HCT116 (cell line): ENCODE measurements at regions not wholly inside any gene's neighbourhood (a gene's known extent, or its start where the extent isn't known, plus 50 kb on each side); places are given as distances from the start of the nearest gene placed in this dataset.

ENCODE experiments used
- ATAC-seq: fragments of 200-7000 bp; cut with Tn5 transposase; 2 replicates; pipeline ENCODE4 v1.9.1; 2020; ENCODE audit warnings: mild to moderate bottlenecking, moderate library complexity
- BruUV-seq: library from RNA; stranded (reverse); fragments of 400-500 nt; replicated peaks from 2 replicates; lab custom pipeline; 2021; lab: Mats Ljungman, UMichigan
- CTCF ChIA-PET: fragments of 300-600 bp; sonication (Branson Sonifier 250); formaldehyde crosslinking; loops from one replicate; lab custom pipeline; 2021; ENCODE audit warnings: antibody characterized with exemption; lab: Charles Lee
- POLR2A ChIA-PET: fragments of 300-600, 350-600 bp; sonication (Branson Sonifier 250); formaldehyde crosslinking; loops from one replicate; lab custom pipeline; 2021; ENCODE audit warnings: antibody characterized with exemption; lab: Charles Lee
- RAD21 ChIA-PET, 2 experiments: fragments of 300-600 bp; sonication (Branson Sonifier 250); formaldehyde crosslinking; loops; one replicate each; lab custom pipeline; 2023; ENCODE audit warnings: low total read pairs in 2 of 2; ENCODE audit not compliant: uncharacterized antibody in 2 of 2, unreplicated experiment in 2 of 2, low non-redundant PET in 1 of 2; lab: Charles Lee
- DNase-seq: peaks from one replicate; pipeline ENCODE4 v3.0.0-alpha.2; 2010; ENCODE audit warnings: low read depth, low spot score
- H2AFZ ChIP-seq: fragments of 200-600 bp; shearing (Covaris generic), sonication (generic); 2 replicates; pipeline ENCODE4 v1.6.1; 2017; ENCODE audit warnings: low read depth, mixed run types, mixed read lengths, antibody characterized with exemption, low read length; ENCODE audit not compliant: poor library complexity, severe bottlenecking
- H3K27ac ChIP-seq: 2 replicates; pipeline ENCODE4 v1.5.1; 2012; ENCODE audit warnings: low read depth, low read length
- H3K27me3 ChIP-seq: fragments of 200-600 bp; sonication (generic); 2 replicates; pipeline ENCODE4 v1.6.1; 2016; ENCODE audit warnings: mixed run types, low read length, mixed read lengths; ENCODE audit not compliant: insufficient read depth
- H3K36me3 ChIP-seq, 2 experiments: fragments of 200-500 bp in 1 of 2; fragments of 200-600 bp in 1 of 2; sonication (Bioruptor generic) in 1 of 2; sonication (generic) in 1 of 2; 2 replicates each; pipeline versions ENCODE4 v1.5.1 to v1.6.1; 2014 to 2016; ENCODE audit warnings: low read length in 2 of 2, inconsistent platforms in 1 of 2, mixed read lengths in 1 of 2, mixed run types in 1 of 2; ENCODE audit not compliant: insufficient read depth in 2 of 2, control insufficient read depth in 1 of 2
- H3K4me1 ChIP-seq, 2 experiments: fragments of 200-600 bp in 1 of 2; sonication (generic) in 1 of 2; 2 replicates each; pipeline versions ENCODE4 v1.5.1 to v1.6.1; 2012 to 2017; ENCODE audit warnings: low read length in 2 of 2, inconsistent platforms in 1 of 2, mild to moderate bottlenecking in 1 of 2, mixed read lengths in 1 of 2, mixed run types in 1 of 2, moderate library complexity in 1 of 2; ENCODE audit not compliant: insufficient read depth in 2 of 2, control insufficient read depth in 1 of 2
- H3K4me2 ChIP-seq: fragments of 200-600 bp; sonication (generic); 2 replicates; pipeline ENCODE4 v1.6.1; 2017; ENCODE audit warnings: mixed run types, low read length, mixed read lengths
- H3K4me3 ChIP-seq, 2 experiments: fragments of 200-600 bp in 1 of 2; sonication (generic) in 1 of 2; replicated peaks in 1 of 2; 2 replicates each; pipeline ENCODE4 v1.5.1; 2011 to 2016; ENCODE audit warnings: low read length in 2 of 2, control low read depth in 1 of 2, low read depth in 1 of 2, mild to moderate bottlenecking in 1 of 2, mixed read lengths in 1 of 2, mixed run types in 1 of 2
- H3K79me2 ChIP-seq: fragments of 200-600 bp; sonication (generic); 2 replicates; pipeline ENCODE4 v1.6.1; 2017; ENCODE audit warnings: mild to moderate bottlenecking, mixed run types, low read length, moderate library complexity, mixed read lengths; ENCODE audit not compliant: insufficient read depth
- H3K9ac ChIP-seq: fragments of 200-600 bp; sonication (generic); 2 replicates; pipeline ENCODE4 v1.6.1; 2016; ENCODE audit warnings: low read length, mixed read lengths
- H3K9me2 ChIP-seq: fragments of 200-600 bp; sonication (generic), shearing (Covaris generic); 2 replicates; pipeline ENCODE4 v1.6.1; 2017; ENCODE audit warnings: mixed run types, mild to moderate bottlenecking, moderate library complexity; ENCODE audit not compliant: insufficient read depth
- H3K9me3 ChIP-seq, 2 experiments: fragments of 200-500 bp in 1 of 2; fragments of 200-600 bp in 1 of 2; sonication (Bioruptor generic) in 1 of 2; sonication (generic) in 1 of 2; 2 replicates each; pipeline ENCODE4 v1.6.1; 2014 to 2017; ENCODE audit warnings: low read length in 2 of 2, mixed read lengths in 2 of 2, inconsistent platforms in 1 of 2, low read depth in 1 of 2, mild to moderate bottlenecking in 1 of 2, mixed run types in 1 of 2, moderate library complexity in 1 of 2; ENCODE audit not compliant: control insufficient read depth in 1 of 2, insufficient read depth in 1 of 2
- H4K20me1 ChIP-seq: fragments of 200-600 bp; sonication (generic), shearing (Covaris generic); 2 replicates; pipeline ENCODE4 v1.6.1; 2017; ENCODE audit warnings: mixed run types, mild to moderate bottlenecking, moderate library complexity; ENCODE audit not compliant: insufficient read depth
- CBX3 ChIP-seq: IDR thresholded peaks from 2 replicates; pipeline ENCODE4 v1.6.1; 2012; ENCODE audit warnings: low read depth
- EGR1 ChIP-seq: IDR thresholded peaks from 2 replicates; pipeline ENCODE4 v1.6.1; 2012; ENCODE audit warnings: low read depth
- EZH2 ChIP-seq: fragments of 200-600 bp; sonication (generic); IDR thresholded peaks from 2 replicates; pipeline ENCODE4 v1.6.1; 2017; ENCODE audit warnings: antibody characterized with exemption, mixed run types
- RAD21 ChIP-seq: IDR thresholded peaks from 2 replicates; pipeline ENCODE4 v1.6.1; 2012; ENCODE audit warnings: low read depth, mild to moderate bottlenecking
- REST ChIP-seq: IDR thresholded peaks from 2 replicates; pipeline ENCODE4 v1.6.1; 2012; ENCODE audit warnings: low read depth
- SIN3A ChIP-seq: IDR thresholded peaks from 2 replicates; pipeline ENCODE4 v1.6.1; 2012; ENCODE audit warnings: low read depth
- SP1 ChIP-seq: IDR thresholded peaks from 2 replicates; pipeline ENCODE4 v1.6.1; 2012; ENCODE audit warnings: low read depth
- SRF ChIP-seq: IDR thresholded peaks from 2 replicates; pipeline ENCODE4 v1.6.1; 2012; ENCODE audit warnings: low read depth
- ZBTB33 ChIP-seq: IDR thresholded peaks from 2 replicates; pipeline ENCODE4 v1.6.1; 2011; ENCODE audit warnings: mild to moderate bottlenecking, low read length, moderate library complexity; ENCODE audit not compliant: insufficient replicate concordance; ENCODE audit errors: extremely low read depth
- ZFX ChIP-seq: fragments of 450-650 bp; IDR thresholded peaks from 2 replicates; pipeline ENCODE4 v1.6.1; 2017
- intact Hi-C: fragments of 100-400 bp; cut with micrococcal nuclease; formaldehyde crosslinking; loops from 2 replicates; pipeline ENCODE4 v1.10.0; 2022

- Histone ChIP-seq H3K27ac (no peak overlapping the region), H3K4me3 (no peak overlapping the region), H3K4me1 (no peaks in the 10 kb centered on the region), H3K9me3 (no peaks in the 10 kb centered on the region), H3K36me3 (no peaks in the 10 kb centered on the region), H3K79me2 (no peaks in the 10 kb centered on the region), H3K9me2 (no peaks in the 10 kb centered on the region), H3K9ac (no peak overlapping the region), H3K27me3 (no peaks in the 10 kb centered on the region), H2AFZ (no peak overlapping the region), H4K20me1 (no peaks in the 10 kb centered on the region), H3K4me2 (no peak overlapping the region)
- POLR2A ChIA-PET = no interaction called here
- no peak for ATAC-seq
- CTCF ChIA-PET = no interaction called here
- no peak for TF ChIP-seq SIN3A
- TF ChIP-seq CBX3 = no peak
- no peak for TF ChIP-seq EGR1
- no peak for TF ChIP-seq REST
- TF ChIP-seq RAD21 = no peak
- no peak for TF ChIP-seq ZFX
- no peak for TF ChIP-seq SP1
- TF ChIP-seq EZH2 = no peak
- no peak for TF ChIP-seq ZBTB33
- TF ChIP-seq SRF = no peak
- no peak for DNase-seq
- intact Hi-C loops = no loop called here
- BruUV-seq = no TSS peak
- RAD21 ChIA-PET = no interaction called here
Measured at GRCh38 chr4:163806653-163807052, 312.2 kb downstream of the TMA16 start.
